ENCODE measurements at regions not wholly inside any gene's neighbourhood (a gene's known extent, or its start where the extent isn't known, plus 50 kb on each side); places are given as distances from the start of the nearest gene placed in this dataset.
"Not testable (repeated sequence)": the region's sequence is repeated elsewhere in the genome, so short reads cannot be mapped to it uniquely, and the experiment has no call there.

GRCh38 chr14:97029800-97030199, 232.6 kb downstream of the VRK1 start:
- no peak for DNase-seq (ENCODE audit: low read depth)

GRCh38 chr14:97031530-97031929, 234.3 kb downstream of the VRK1 start:
- DNase-seq (ENCODE audit: low read depth) = no peak

GRCh38 chr14:97033556-97034081, 236.4 kb downstream of the VRK1 start:
- no peak for DNase-seq (ENCODE audit: low read depth)

GRCh38 chr14:97036086-97036852, 239.1 kb downstream of the VRK1 start:
- DNase-seq (ENCODE audit: low read depth) = no peak

- no peak for DNase-seq (ENCODE audit: low read depth)
Measured at GRCh38 chr14:97039717-97040363, 242.7 kb downstream of the VRK1 start.

GRCh38 chr14:97046967-97047366, 249.8 kb downstream of the VRK1 start:
- no peak for DNase-seq (ENCODE audit: low read depth)

GRCh38 chr14:97052001-97052400, 254.8 kb downstream of the VRK1 start:
- no peak for DNase-seq (ENCODE audit: low read depth)

GRCh38 chr14:97053941-97054340, 256.8 kb downstream of the VRK1 start:
- DNase-seq (ENCODE audit: low read depth) = no peak

- DNase-seq (ENCODE audit: low read depth) = no peak
Measured at GRCh38 chr14:97055355-97055754, 258.2 kb downstream of the VRK1 start.

- DNase-seq (ENCODE audit: low read depth) = no peak
Measured at GRCh38 chr14:97056086-97056485, 258.9 kb downstream of the VRK1 start.

GRCh38 chr14:97057238-97058073, 260.3 kb downstream of the VRK1 start:
- no peak for DNase-seq (ENCODE audit: low read depth)

GRCh38 chr14:97058074-97058467, 260.9 kb downstream of the VRK1 start:
- DNase-seq (ENCODE audit: low read depth) = no peak

- DNase-seq (ENCODE audit: low read depth) = no peak
Measured at GRCh38 chr14:97058589-97058988, 261.4 kb downstream of the VRK1 start.

GRCh38 chr14:97061198-97061597, 264.0 kb downstream of the VRK1 start:
- DNase-seq (ENCODE audit: low read depth) = no peak

- DNase-seq (ENCODE audit: low read depth) = no peak
Measured at GRCh38 chr14:97061714-97062113, 264.5 kb downstream of the VRK1 start.

GRCh38 chr14:97065305-97066067, 268.3 kb downstream of the VRK1 start:
- DNase-seq (ENCODE audit: low read depth) = no peak

GRCh38 chr14:97066068-97066899, 269.1 kb downstream of the VRK1 start:
- DNase-seq (ENCODE audit: low read depth) = no peak

- DNase-seq (ENCODE audit: low read depth) = not testable (repeated sequence)
Measured at GRCh38 chr14:97068293-97068692, 271.1 kb downstream of the VRK1 start.

GRCh38 chr14:97070259-97070658, 273.1 kb downstream of the VRK1 start:
- DNase-seq (ENCODE audit: low read depth) = no peak

- no peak for DNase-seq (ENCODE audit: low read depth)
Measured at GRCh38 chr14:97071177-97071576, 274.0 kb downstream of the VRK1 start.

GRCh38 chr14:97073622-97074021, 276.4 kb downstream of the VRK1 start:
- no peak for DNase-seq (ENCODE audit: low read depth)

Measured in stimulated activated CD8-positive, alpha-beta memory T cell treated with anti-CD3 and anti-CD28 coated beads, Interleukin-4, amount 100 ng/mL, for 24 hours (primary cell).